Neural cell (in vitro differentiated cells): ENCODE measurements at regions not wholly inside any gene's neighbourhood (a gene's known extent, or its start where the extent isn't known, plus 50 kb on each side); places are given as distances from the start of the nearest gene placed in this dataset.

ENCODE experiments used
- H2AFZ ChIP-seq: fragments of 200-600, 300-800 bp; sonication (generic), shearing (Covaris generic); 2 replicates; pipeline ENCODE4 v1.6.0; 2014; ENCODE audit warnings: low read depth, mild to moderate bottlenecking, antibody characterized with exemption, low read length, moderate library complexity
- H3F3A ChIP-seq: fragments of 200-600 bp; shearing (Covaris generic); 2 replicates; pipeline ENCODE4 v1.6.1; 2016; ENCODE audit warnings: mild to moderate bottlenecking, moderate library complexity, mixed read lengths, antibody characterized with exemption, low read length; ENCODE audit not compliant: insufficient read depth, poor library complexity, severe bottlenecking
- H3K27ac ChIP-seq: fragments of 200-600, 300-800 bp; sonication (generic), shearing (Covaris generic); 2 replicates; pipeline ENCODE4 v1.5.1; 2014; ENCODE audit warnings: mild to moderate bottlenecking, low read length, moderate library complexity
- H3K27me3 ChIP-seq: fragments of 300-800, 200-600 bp; sonication (generic), shearing (Covaris generic); 2 replicates; pipeline ENCODE4 v1.6.0; 2014; ENCODE audit warnings: mild to moderate bottlenecking, low read depth, low read length, moderate library complexity; ENCODE audit not compliant: insufficient read depth
- H3K36me3 ChIP-seq: fragments of 300-800, 200-600 bp; sonication (generic), shearing (Covaris generic); 2 replicates; pipeline ENCODE4 v1.5.1; 2014; ENCODE audit warnings: mild to moderate bottlenecking, antibody characterized with exemption, low read length, moderate library complexity; ENCODE audit not compliant: insufficient read depth
- H3K4me2 ChIP-seq: fragments of 300-800, 200-600 bp; sonication (generic), shearing (Covaris generic); 2 replicates; pipeline ENCODE4 v1.6.0; 2014; ENCODE audit warnings: mild to moderate bottlenecking, low read length
- H3K4me3 ChIP-seq: fragments of 300-800, 200-600 bp; sonication (generic), shearing (Covaris generic); 2 replicates; pipeline ENCODE4 v1.5.1; 2014; ENCODE audit warnings: mild to moderate bottlenecking, low read length, moderate library complexity
- H3K79me2 ChIP-seq: fragments of 200-600 bp; shearing (Covaris generic); replicated peaks from 2 replicates; pipeline ENCODE4 v1.6.0; 2014; ENCODE audit warnings: mild to moderate bottlenecking, low read length, moderate library complexity; ENCODE audit not compliant: insufficient read depth
- H3K9ac ChIP-seq: fragments of 300-800, 200-600 bp; sonication (generic), shearing (Covaris generic); 2 replicates; pipeline ENCODE4 v1.6.1; 2016; ENCODE audit warnings: mild to moderate bottlenecking, low read length, mixed read lengths
- H3K9me2 ChIP-seq: fragments of 200-600 bp; shearing (Covaris generic); 2 replicates; pipeline ENCODE4 v1.6.1; 2016; ENCODE audit warnings: mild to moderate bottlenecking, low read length, mixed read lengths; ENCODE audit not compliant: insufficient read depth
- H3K9me3 ChIP-seq: fragments of 200-600, 300-800 bp; sonication (generic), shearing (Covaris generic); 2 replicates; pipeline ENCODE4 v1.6.1; 2016; ENCODE audit warnings: mild to moderate bottlenecking, mixed run types, low read length, moderate library complexity, mixed read lengths
- H4K20me1 ChIP-seq: fragments of 200-600 bp; shearing (Covaris generic); 2 replicates; pipeline ENCODE4 v1.6.1; 2016; ENCODE audit warnings: mild to moderate bottlenecking, mixed run types; ENCODE audit not compliant: insufficient read depth
- EP300 ChIP-seq: fragments of 450-650 bp; conservative IDR thresholded peaks from 2 replicates; pipeline ENCODE4 v1.6.1; 2014; ENCODE audit warnings: antibody characterized with exemption, mild to moderate bottlenecking, moderate library complexity; ENCODE audit not compliant: poor library complexity, severe bottlenecking
- EZH2 ChIP-seq: fragments of 200-600, 300-800 bp; shearing (Covaris generic), sonication (generic); IDR thresholded peaks from 2 replicates; pipeline ENCODE4 v1.6.1; 2014; ENCODE audit warnings: antibody characterized with exemption, low read length, borderline replicate concordance, mild to moderate bottlenecking; ENCODE audit not compliant: insufficient read depth, poor library complexity, severe bottlenecking
- MXI1 ChIP-seq: fragments of 450-650 bp; conservative IDR thresholded peaks from 2 replicates; pipeline ENCODE4 v1.6.1; 2014; ENCODE audit warnings: antibody characterized with exemption, mild to moderate bottlenecking; ENCODE audit not compliant: poor library complexity, severe bottlenecking
- POLR2AphosphoS5 ChIP-seq: IDR thresholded peaks from 2 replicates; pipeline ENCODE4 v1.6.1; 2012
- RAD21 ChIP-seq: fragments of 450-650 bp; conservative IDR thresholded peaks from 2 replicates; pipeline ENCODE4 v1.6.1; 2014; ENCODE audit warnings: antibody characterized with exemption, mild to moderate bottlenecking, moderate library complexity
- SMC3 ChIP-seq: fragments of 450-650 bp; conservative IDR thresholded peaks from 2 replicates; pipeline ENCODE4 v1.6.1; 2014; ENCODE audit warnings: antibody characterized with exemption, mild to moderate bottlenecking, moderate library complexity; ENCODE audit not compliant: poor library complexity
- TAF1 ChIP-seq: IDR thresholded peaks from 2 replicates; pipeline ENCODE4 v1.6.1; 2012; ENCODE audit warnings: low read depth
- TF ChIP-seq, protein P1 (sequence below): fragments of 450-650 bp; IDR thresholded peaks from 2 replicates; pipeline ENCODE4 v1.5.1; 2014; ENCODE audit warnings: antibody characterized with exemption, mild to moderate bottlenecking, moderate library complexity; ENCODE audit not compliant: poor library complexity, severe bottlenecking
- TF ChIP-seq, protein P2 (sequence below): IDR thresholded peaks from 2 replicates; pipeline ENCODE4 v1.6.1; 2012; ENCODE audit warnings: borderline replicate concordance

DNA sequence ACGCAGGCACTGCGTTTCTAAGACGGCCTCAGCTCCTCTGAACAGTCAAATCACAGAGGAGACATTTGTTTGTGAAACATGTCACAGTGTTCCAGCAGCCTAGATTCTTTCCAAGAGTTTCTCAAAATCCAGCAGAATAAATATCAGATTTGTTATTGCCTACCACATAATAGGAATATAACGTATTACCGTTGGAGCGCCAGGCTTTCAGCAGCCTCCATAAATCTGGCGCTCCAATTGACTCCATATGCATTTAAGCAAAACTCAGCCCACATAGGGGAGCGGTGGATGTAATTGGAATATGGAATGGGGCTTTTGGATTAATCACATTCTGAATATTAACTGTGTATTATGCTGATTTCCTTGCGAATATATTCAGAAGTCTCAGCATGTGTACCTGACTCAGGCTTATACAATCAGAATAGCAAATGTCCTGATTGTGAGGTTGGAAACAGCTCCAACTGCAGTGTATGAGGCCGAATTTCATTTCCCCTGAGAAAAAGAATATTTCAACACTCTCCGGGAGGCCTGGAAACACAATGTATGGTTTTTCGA is 174.0 kb downstream of the ASCL4 start:
- Histone ChIP-seq H3K4me2 (no peak overlapping the region), H3K9ac (no peak overlapping the region), H3F3A (no peaks in the 10 kb centered on the region), H3K9me3 (no peaks in the 10 kb centered on the region), H3K36me3 (no peaks in the 10 kb centered on the region), H2AFZ (no peak overlapping the region), H3K9me2 (no peaks in the 10 kb centered on the region), H3K79me2 (no peaks in the 10 kb centered on the region), H4K20me1 (no peaks in the 10 kb centered on the region), H3K27me3 (no peaks in the 10 kb centered on the region), H3K27ac (no peak overlapping the region), H3K4me3 (no peak overlapping the region)
- TF ChIP-seq EP300: no peak
- TF ChIP-seq, protein P1, sequence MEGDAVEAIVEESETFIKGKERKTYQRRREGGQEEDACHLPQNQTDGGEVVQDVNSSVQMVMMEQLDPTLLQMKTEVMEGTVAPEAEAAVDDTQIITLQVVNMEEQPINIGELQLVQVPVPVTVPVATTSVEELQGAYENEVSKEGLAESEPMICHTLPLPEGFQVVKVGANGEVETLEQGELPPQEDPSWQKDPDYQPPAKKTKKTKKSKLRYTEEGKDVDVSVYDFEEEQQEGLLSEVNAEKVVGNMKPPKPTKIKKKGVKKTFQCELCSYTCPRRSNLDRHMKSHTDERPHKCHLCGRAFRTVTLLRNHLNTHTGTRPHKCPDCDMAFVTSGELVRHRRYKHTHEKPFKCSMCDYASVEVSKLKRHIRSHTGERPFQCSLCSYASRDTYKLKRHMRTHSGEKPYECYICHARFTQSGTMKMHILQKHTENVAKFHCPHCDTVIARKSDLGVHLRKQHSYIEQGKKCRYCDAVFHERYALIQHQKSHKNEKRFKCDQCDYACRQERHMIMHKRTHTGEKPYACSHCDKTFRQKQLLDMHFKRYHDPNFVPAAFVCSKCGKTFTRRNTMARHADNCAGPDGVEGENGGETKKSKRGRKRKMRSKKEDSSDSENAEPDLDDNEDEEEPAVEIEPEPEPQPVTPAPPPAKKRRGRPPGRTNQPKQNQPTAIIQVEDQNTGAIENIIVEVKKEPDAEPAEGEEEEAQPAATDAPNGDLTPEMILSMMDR: no peak
- TF ChIP-seq RAD21: no peak
- TF ChIP-seq EZH2: no peak

DNA sequence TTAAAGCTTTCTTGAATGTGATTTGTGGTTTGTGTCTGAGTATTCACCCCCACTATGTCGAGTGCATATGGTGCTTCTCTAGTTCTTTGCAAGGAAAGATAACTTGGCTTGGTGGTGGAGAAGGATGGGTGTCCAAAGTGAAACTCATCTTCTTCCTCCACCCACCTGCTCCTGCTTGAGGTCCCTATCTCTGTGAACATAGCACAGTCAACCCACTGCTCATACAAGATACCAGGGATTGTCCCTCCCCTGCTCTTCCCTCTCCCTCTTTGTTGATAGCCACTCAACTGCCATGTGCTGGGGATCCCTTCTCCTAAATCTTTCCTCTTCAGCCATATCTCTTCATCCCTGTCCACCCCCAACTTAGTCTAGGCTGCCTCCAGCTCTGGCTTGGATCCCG is 176.5 kb downstream of the ASCL4 start:
- Histone ChIP-seq H3K79me2 (no peaks in the 10 kb centered on the region), H3K4me3 (no peak overlapping the region), H3K27ac (no peak overlapping the region), H3K27me3 (no peaks in the 10 kb centered on the region), H4K20me1 (no peaks in the 10 kb centered on the region), H3F3A (no peaks in the 10 kb centered on the region), H3K4me2 (no peak overlapping the region), H2AFZ (no peak overlapping the region), H3K9ac (no peak overlapping the region), H3K9me3 (no peaks in the 10 kb centered on the region), H3K9me2 (no peaks in the 10 kb centered on the region), H3K36me3 (no peaks in the 10 kb centered on the region)
- TF ChIP-seq, protein P1: no peak
- TF ChIP-seq, protein P2, sequence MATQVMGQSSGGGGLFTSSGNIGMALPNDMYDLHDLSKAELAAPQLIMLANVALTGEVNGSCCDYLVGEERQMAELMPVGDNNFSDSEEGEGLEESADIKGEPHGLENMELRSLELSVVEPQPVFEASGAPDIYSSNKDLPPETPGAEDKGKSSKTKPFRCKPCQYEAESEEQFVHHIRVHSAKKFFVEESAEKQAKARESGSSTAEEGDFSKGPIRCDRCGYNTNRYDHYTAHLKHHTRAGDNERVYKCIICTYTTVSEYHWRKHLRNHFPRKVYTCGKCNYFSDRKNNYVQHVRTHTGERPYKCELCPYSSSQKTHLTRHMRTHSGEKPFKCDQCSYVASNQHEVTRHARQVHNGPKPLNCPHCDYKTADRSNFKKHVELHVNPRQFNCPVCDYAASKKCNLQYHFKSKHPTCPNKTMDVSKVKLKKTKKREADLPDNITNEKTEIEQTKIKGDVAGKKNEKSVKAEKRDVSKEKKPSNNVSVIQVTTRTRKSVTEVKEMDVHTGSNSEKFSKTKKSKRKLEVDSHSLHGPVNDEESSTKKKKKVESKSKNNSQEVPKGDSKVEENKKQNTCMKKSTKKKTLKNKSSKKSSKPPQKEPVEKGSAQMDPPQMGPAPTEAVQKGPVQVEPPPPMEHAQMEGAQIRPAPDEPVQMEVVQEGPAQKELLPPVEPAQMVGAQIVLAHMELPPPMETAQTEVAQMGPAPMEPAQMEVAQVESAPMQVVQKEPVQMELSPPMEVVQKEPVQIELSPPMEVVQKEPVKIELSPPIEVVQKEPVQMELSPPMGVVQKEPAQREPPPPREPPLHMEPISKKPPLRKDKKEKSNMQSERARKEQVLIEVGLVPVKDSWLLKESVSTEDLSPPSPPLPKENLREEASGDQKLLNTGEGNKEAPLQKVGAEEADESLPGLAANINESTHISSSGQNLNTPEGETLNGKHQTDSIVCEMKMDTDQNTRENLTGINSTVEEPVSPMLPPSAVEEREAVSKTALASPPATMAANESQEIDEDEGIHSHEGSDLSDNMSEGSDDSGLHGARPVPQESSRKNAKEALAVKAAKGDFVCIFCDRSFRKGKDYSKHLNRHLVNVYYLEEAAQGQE: no peak
- no peak for TF ChIP-seq TAF1
- TF ChIP-seq RAD21: no peak
- TF ChIP-seq MXI1: no peak
- no peak for TF ChIP-seq EZH2
- TF ChIP-seq POLR2AphosphoS5: no peak
- TF ChIP-seq EP300: no peak
- no peak for TF ChIP-seq SMC3
